Sigmoid colon (tissue), 4 donors: ENCODE measurements at regions not wholly inside any gene's neighbourhood (a gene's known extent, or its start where the extent isn't known, plus 50 kb on each side); places are given as distances from the start of the nearest gene placed in this dataset.

Experiments
- CTCF ChIP-seq, 4 experiments: fragments of 450-650 bp in 3 of 4; fragments of 200-600 bp in 1 of 4; IDR thresholded peaks; one replicate each; pipeline ENCODE4 v1.5.1; 2016 to 2019; ENCODE audit warnings: antibody characterized with exemption in 4 of 4, mild to moderate bottlenecking in 3 of 4, moderate library complexity in 2 of 4
- EP300 ChIP-seq, 4 donors: sonication (generic); formaldehyde crosslinking; IDR thresholded peaks; one replicate each; pipeline ENCODE4 v1.6.1; 2017; ENCODE audit warnings: antibody characterized with exemption in 4 of 4
- POLR2A ChIP-seq, 2 donors: fragments of 450-650 bp; IDR thresholded peaks; one replicate each; pipeline ENCODE4 v1.6.1; 2016; ENCODE audit warnings: antibody characterized with exemption in 2 of 2, mild to moderate bottlenecking in 2 of 2, moderate library complexity in 2 of 2
- POLR2AphosphoS5 ChIP-seq, 4 donors: sonication (generic); formaldehyde crosslinking; IDR thresholded peaks; one replicate each; pipeline ENCODE4 v1.6.1; 2017; ENCODE audit warnings: antibody characterized with exemption in 4 of 4

- no peak for TF ChIP-seq CTCF (IDR thresholded peaks at IDR 0.05)
- no peak for TF ChIP-seq EP300 (IDR thresholded peaks at IDR 0.05)
- no peak for TF ChIP-seq POLR2A (IDR thresholded peaks at IDR 0.05)
- TF ChIP-seq POLR2AphosphoS5 (IDR thresholded peaks at IDR 0.05): no peak
These were observed 75.5 kb upstream of the CXCL12 start for GRCh38 chr10:44460416-44460815.
